T-helper 9 cell (primary cell): ENCODE measurements at regions not wholly inside any gene's neighbourhood (a gene's known extent, or its start where the extent isn't known, plus 50 kb on each side); places are given as distances from the start of the nearest gene placed in this dataset.
A peak's percentile ranks its signal among the peaks of the same experiment; 100 is the strongest.

Experiments used
- DNase-seq: peaks from one replicate; pipeline ENCODE4 v3.0.0-alpha.2; 2020

GRCh38 chr5:61653807-61654580, 321.9 kb downstream of the ZSWIM6 start:
- no peak for DNase-seq

GRCh38 chr5:61654876-61655275, 322.8 kb downstream of the ZSWIM6 start:
- no peak for DNase-seq

- no peak for DNase-seq
Observed at GRCh38 chr5:61657010-61657409, 325.0 kb downstream of the ZSWIM6 start.

GRCh38 chr5:61657686-61658085, 325.6 kb downstream of the ZSWIM6 start:
- no peak for DNase-seq

- peak; percentile 88 for DNase-seq
Observed at GRCh38 chr5:61658592-61659008, 326.5 kb downstream of the ZSWIM6 start.

- no peak for DNase-seq
Observed at GRCh38 chr5:61659221-61659696, 327.2 kb downstream of the ZSWIM6 start.

- no peak for DNase-seq
Observed at GRCh38 chr5:61662670-61663069, 330.6 kb downstream of the ZSWIM6 start.

- no peak for DNase-seq
Observed at GRCh38 chr5:61666064-61666621, 334.1 kb downstream of the ZSWIM6 start.

GRCh38 chr5:61667525-61668218, 335.6 kb downstream of the ZSWIM6 start:
- DNase-seq, result no peak

GRCh38 chr5:61669531-61669930, 337.5 kb downstream of the ZSWIM6 start:
- no peak for DNase-seq

GRCh38 chr5:61670941-61671340, 338.9 kb downstream of the ZSWIM6 start:
- no peak for DNase-seq

- DNase-seq, result no peak
Observed at GRCh38 chr5:61673007-61673735, 341.1 kb downstream of the ZSWIM6 start.

GRCh38 chr5:61674378-61674777, 342.3 kb downstream of the ZSWIM6 start:
- no peak for DNase-seq

- no peak for DNase-seq
Observed at GRCh38 chr5:61675015-61675692, 343.1 kb downstream of the ZSWIM6 start.

- DNase-seq, result no peak
Observed at GRCh38 chr5:61677220-61677619, 345.2 kb downstream of the ZSWIM6 start.

- no peak for DNase-seq
Observed at GRCh38 chr5:61678966-61679365, 346.9 kb downstream of the ZSWIM6 start.

- no peak for DNase-seq
Observed at GRCh38 chr5:61679562-61679961, 347.5 kb downstream of the ZSWIM6 start.

GRCh38 chr5:61680247-61680646, 348.2 kb downstream of the ZSWIM6 start:
- no peak for DNase-seq

- DNase-seq, result no peak
Observed at GRCh38 chr5:61683148-61683547, 351.1 kb downstream of the ZSWIM6 start.

- DNase-seq, result no peak
Observed at GRCh38 chr5:61683926-61684325, 351.9 kb downstream of the ZSWIM6 start.

- DNase-seq, result no peak
Observed at GRCh38 chr5:61686491-61687257, 354.6 kb downstream of the ZSWIM6 start.

GRCh38 chr5:61687371-61687770, 355.3 kb downstream of the ZSWIM6 start:
- no peak for DNase-seq
